Tibial nerve (tissue), 4 donors: ENCODE measurements at regions not wholly inside any gene's neighbourhood (a gene's known extent, or its start where the extent isn't known, plus 50 kb on each side); places are given as distances from the start of the nearest gene placed in this dataset.

Experiments
- DNase-seq, 2 donors: peaks; one replicate each; pipeline ENCODE4 v3.0.0-alpha.2; 2019; ENCODE audit warnings: low spot score in 2 of 2
- H3K27ac ChIP-seq, 4 donors: fragments of 200-600 bp; sonication (generic) in 3 of 4; one replicate each; pipeline ENCODE4 v1.5.1; 2017 to 2019; ENCODE audit warnings: mild to moderate bottlenecking in 1 of 4
- H3K27me3 ChIP-seq, 2 donors: fragments of 200-600 bp; sonication (generic) in 1 of 2; one replicate each; pipeline versions ENCODE4 v1.5.1 to v1.6.0; 2017 to 2019
- H3K36me3 ChIP-seq, 3 donors: fragments of 200-600 bp; sonication (generic); one replicate each; pipeline ENCODE4 v1.5.1; 2018 to 2019
- H3K4me1 ChIP-seq, 4 donors: fragments of 200-600 bp; sonication (generic) in 3 of 4; one replicate each; pipeline ENCODE4 v1.5.1; 2017 to 2019
- H3K4me3 ChIP-seq, 4 donors: fragments of 200-600 bp; sonication (generic) in 3 of 4; one replicate each; pipeline ENCODE4 v1.5.1; 2017 to 2019; ENCODE audit warnings: mild to moderate bottlenecking in 1 of 4, moderate library complexity in 1 of 4
- H3K9me3 ChIP-seq, 4 donors: fragments of 200-600 bp; sonication (generic) in 3 of 4; one replicate each; pipeline ENCODE4 v1.5.1; 2017 to 2019
- CTCF ChIP-seq, 5 experiments: fragments of 200-600 bp in 3 of 5; fragments of 450-650 bp in 2 of 5; sonication (generic) in 3 of 5; IDR thresholded peaks; one replicate each; pipeline ENCODE4 v1.5.1; 2016 to 2019; ENCODE audit warnings: antibody characterized with exemption in 5 of 5, mild to moderate bottlenecking in 3 of 5, moderate library complexity in 2 of 5
- EP300 ChIP-seq, 2 donors: sonication (generic); formaldehyde crosslinking; IDR thresholded peaks; one replicate each; pipeline ENCODE4 v1.6.1; 2017; ENCODE audit warnings: antibody characterized with exemption in 2 of 2, mild to moderate bottlenecking in 1 of 2
- POLR2A ChIP-seq, 2 donors: fragments of 450-650 bp; IDR thresholded peaks; one replicate each; pipeline ENCODE4 v1.6.1; 2017; ENCODE audit warnings: antibody characterized with exemption in 2 of 2, mild to moderate bottlenecking in 2 of 2, moderate library complexity in 2 of 2
- WGBS, 2 donors: methylation state at CpG; one replicate each; pipeline ENCODE4 v1.1.5; 2018; 5-methylcytosine and 5-hydroxymethylcytosine counted together

- no peaks in the 10 kb centered on the region for H3K27me3 ChIP-seq
- no peak overlapping the region for H3K4me3 ChIP-seq
- TF ChIP-seq CTCF (IDR thresholded peaks at IDR 0.05), result no peak
- TF ChIP-seq POLR2A (IDR thresholded peaks at IDR 0.05), result no peak
- no peak for TF ChIP-seq EP300 (IDR thresholded peaks at IDR 0.05)
- no peak for DNase-seq
- H3K36me3 ChIP-seq, result no peaks in the 10 kb centered on the region
- H3K27ac ChIP-seq, result no peak overlapping the region
- H3K9me3 ChIP-seq, result no peaks in the 10 kb centered on the region
- WGBS, 2 donors, result 71 to 91% methylated on average over 2 of the region's 2 CpGs
- peaks cover 0 to 11% (median 3%) of the 10 kb centered on the region in 4 donors for H3K4me1 ChIP-seq
Measured at GRCh38 chr4:104879854-104880253, 266.8 kb upstream of the TET2 start.

- TF ChIP-seq EP300 (IDR thresholded peaks at IDR 0.05), result no peak
- H3K9me3 ChIP-seq, result no peaks in the 10 kb centered on the region
- WGBS, 2 donors, result 80 to 89% methylated on average over 1 of the region's 1 CpG
- no peak overlapping the region for H3K4me3 ChIP-seq
- peaks cover 0 to 11% (median 3%) of the 10 kb centered on the region in 4 donors for H3K4me1 ChIP-seq
- no peak for DNase-seq
- no peak overlapping the region for H3K27ac ChIP-seq
- H3K36me3 ChIP-seq, result no peaks in the 10 kb centered on the region
- no peaks in the 10 kb centered on the region for H3K27me3 ChIP-seq
Measured at GRCh38 chr4:104881136-104881886, 265.4 kb upstream of the TET2 start.

- TF ChIP-seq CTCF (IDR thresholded peaks at IDR 0.05) (no peak), EP300 (IDR thresholded peaks at IDR 0.05) (no peak), POLR2A (IDR thresholded peaks at IDR 0.05) (no peak)
- Histone ChIP-seq H3K4me1 (no peaks in the 10 kb centered on the region), H3K9me3 (no peaks in the 10 kb centered on the region), H3K36me3 (no peaks in the 10 kb centered on the region), H3K4me3 (no peak overlapping the region), H3K27me3 (no peaks in the 10 kb centered on the region), H3K27ac (no peak overlapping the region)
- no peak for DNase-seq
- WGBS, 2 donors, result 58 to 73% methylated on average over 2 of the region's 2 CpGs
Measured at GRCh38 chr4:104890598-104891275, 255.9 kb upstream of the TET2 start.

GRCh38 chr4:104896660-104897645 lies 249.7 kb upstream of the TET2 start:
- H3K4me3 ChIP-seq, result no peak overlapping the region
- DNase-seq, result no peak
- 42 to 56% methylated on average over 2 of the region's 2 CpGs for WGBS, 2 donors
- H3K9me3 ChIP-seq, result no peaks in the 10 kb centered on the region
- H3K36me3 ChIP-seq, result no peaks in the 10 kb centered on the region
- TF ChIP-seq EP300 (IDR thresholded peaks at IDR 0.05) (peak in 1 of 2 donors; percentile 32), CTCF (IDR thresholded peaks at IDR 0.05) (no peak)
- peaks cover 0 to 17% (median 0%) of the 10 kb centered on the region in 4 donors for H3K4me1 ChIP-seq
- no peaks in the 10 kb centered on the region for H3K27me3 ChIP-seq
- H3K27ac ChIP-seq, result no peak overlapping the region

- Histone ChIP-seq H3K4me1 (peaks cover 0 to 21% (median 0%) of the 10 kb centered on the region in 4 donors), H3K36me3 (no peaks in the 10 kb centered on the region), H3K4me3 (no peak overlapping the region), H3K27ac (no peak overlapping the region), H3K9me3 (no peaks in the 10 kb centered on the region), H3K27me3 (no peaks in the 10 kb centered on the region)
- DNase-seq, result no peak
- no peak for TF ChIP-seq EP300 (IDR thresholded peaks at IDR 0.05)
- TF ChIP-seq POLR2A (IDR thresholded peaks at IDR 0.05), result no peak
- TF ChIP-seq CTCF (IDR thresholded peaks at IDR 0.05), result no peak
- WGBS, 2 donors, result 91 to 92% methylated on average over 4 of the region's 4 CpGs
Measured at GRCh38 chr4:104899863-104900262, 246.8 kb upstream of the TET2 start.
